NCI-H510A (cell line): ENCODE measurements at regions not wholly inside any gene's neighbourhood (a gene's known extent, or its start where the extent isn't known, plus 50 kb on each side); places are given as distances from the start of the nearest gene placed in this dataset.
"Not testable (repeated sequence)": the region's sequence is repeated elsewhere in the genome, so short reads cannot be mapped to it uniquely, and the experiment has no call there.

Experiments
- DNase-seq: peaks from one replicate; lab custom pipeline; 2025; lab: John Stamatoyannopoulos, UW

DNA sequence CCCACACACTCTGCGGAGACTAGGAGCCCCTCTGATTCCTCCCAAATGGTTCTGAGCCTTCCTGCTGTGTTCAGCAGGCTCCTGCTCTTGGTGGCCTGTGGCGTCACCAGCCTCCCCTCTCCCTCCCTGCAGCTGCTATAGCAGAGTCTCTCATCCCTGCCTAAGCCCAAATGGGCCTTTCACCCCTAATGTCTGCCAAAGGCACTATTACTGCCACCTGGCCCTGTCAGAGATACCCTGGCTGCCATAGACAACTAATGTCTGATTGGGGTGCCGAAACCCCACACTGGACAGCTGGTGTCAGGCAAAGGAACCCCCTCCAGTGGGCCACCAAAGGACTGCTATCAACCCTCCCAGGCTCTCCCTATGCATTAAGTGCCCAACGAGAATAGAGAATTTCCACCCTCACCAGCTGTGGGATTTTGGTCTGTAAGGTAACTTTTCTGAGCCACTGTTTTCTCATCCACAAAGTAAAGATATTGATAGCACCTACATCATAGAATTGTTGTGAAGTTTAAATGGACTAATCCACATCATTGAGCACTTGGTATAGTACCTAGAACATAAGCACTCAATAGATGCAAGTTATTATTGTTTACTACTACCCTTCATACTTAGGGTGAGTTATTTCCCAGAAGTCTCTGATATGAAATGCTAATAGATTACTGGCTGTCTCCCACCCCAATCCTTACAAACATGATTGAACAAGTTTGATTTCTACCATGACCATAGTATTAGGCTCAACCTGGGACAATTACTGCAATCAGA lies 421.3 kb downstream of the MID1IP1 start:
- no peak for DNase-seq

DNA sequence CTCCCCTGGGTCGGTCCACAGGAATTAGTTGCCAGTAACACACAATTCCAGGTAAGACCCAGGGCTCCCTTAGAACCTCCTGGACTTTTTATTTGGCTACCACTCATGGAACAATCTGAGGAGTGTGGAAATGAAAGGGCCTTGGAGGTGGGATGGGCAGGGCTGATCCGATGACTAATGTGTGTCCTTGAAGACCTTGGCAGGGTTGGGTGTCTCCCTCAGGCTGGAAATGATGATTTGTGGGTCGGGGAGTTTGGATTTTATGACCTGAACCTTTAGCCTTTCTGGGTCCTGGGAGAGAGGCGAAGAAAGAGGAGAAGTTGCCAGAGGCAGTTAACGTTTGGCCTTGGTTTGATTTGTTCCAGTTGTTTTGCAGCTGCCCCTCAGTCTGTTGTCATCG lies 425.0 kb downstream of the MID1IP1 start:
- DNase-seq: no peak

DNA sequence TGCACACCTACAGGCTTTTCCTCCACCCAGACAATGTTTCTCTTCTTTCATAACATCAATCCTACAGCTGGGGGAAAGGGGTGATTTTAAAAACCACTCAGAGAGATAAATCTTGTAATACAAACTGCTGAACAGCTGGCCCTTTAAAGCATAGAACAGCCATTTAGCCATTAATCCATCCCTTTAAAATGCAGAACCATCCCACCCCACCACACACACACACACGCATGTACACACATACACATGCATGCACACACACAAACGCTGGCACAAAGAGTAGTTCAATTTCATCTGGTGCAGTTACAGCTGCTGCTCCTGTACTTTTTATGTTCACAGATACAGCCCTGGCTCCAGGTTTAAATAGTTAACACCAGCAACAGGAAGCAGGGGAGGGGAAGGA lies 426.1 kb downstream of the MID1IP1 start:
- DNase-seq: no peak

DNA sequence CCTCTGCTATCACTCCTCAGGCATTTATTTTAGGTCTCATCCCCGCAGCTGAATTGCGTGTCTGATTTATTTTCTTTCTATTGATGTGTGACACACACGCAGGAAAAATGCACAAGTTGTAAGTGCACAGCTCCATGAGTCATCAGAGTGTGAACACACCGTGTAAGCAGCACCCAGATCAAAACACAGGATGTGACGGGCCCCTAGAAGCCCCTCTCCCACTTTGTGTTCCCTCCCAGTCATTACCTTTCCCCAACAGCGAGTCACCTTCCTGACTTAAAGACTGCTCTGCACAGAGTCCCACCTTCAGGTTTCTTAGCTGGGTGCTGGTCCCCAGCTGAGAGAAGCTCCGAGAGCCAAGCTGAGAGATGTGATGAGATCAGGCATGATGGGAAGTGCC lies 436.7 kb downstream of the MID1IP1 start:
- no peak for DNase-seq

DNA sequence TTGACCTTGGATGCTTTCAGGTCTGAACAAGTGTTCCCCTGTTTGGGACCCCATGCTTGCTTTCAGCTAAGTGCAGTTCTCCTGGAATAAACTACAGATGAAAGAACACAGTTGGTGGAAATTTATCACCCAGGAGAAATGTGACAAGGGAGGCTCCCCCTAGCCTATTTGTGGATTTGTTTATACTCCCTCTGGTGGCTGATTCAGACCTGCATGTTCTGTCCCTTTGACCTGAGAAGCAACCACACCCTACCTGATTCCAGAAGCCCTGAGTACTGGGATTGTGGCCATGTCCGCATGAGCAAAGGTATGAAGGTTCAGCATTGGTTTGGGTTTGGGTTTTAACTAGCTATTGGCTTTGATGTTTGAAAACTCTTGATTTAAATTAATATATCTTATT lies 440.9 kb downstream of the MID1IP1 start:
- DNase-seq: no peak

DNA sequence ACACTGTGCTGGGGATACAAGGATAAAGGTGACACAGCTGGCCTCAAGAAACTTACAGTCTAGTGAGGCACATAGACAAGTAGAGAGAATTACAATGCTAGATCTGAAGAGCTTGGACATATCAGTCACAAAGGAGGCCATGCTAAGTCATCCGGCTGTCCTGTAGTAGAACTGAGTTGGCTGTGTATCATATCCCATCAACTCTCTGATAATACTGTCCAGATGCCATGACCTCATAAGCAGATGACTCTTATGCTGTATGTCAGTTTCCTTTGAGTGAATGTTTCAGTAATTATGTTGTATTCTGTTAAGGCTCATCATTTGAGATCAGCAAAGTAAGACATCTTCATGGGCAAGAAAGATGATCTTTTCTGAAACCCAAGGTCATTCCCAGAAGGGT lies 442.9 kb downstream of the MID1IP1 start:
- DNase-seq: no peak

DNA sequence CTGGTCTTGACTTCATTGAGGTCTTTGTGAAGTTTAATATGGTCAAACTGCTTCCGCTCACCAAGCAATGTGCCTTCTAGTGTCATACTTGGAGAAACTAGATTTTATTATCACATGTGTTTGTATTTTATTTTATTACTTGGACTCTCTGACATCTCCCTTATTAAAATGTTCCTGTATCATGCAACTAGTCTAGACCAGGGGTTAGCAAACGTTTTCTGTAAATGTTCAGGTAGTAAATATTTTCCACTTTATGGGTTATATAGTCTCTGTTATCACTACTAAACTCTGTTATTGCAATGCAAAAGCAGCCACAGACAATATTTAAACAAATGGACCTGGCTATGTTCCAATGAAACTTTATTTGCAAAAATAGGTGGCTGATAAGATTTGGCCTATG lies 443.8 kb downstream of the MID1IP1 start:
- DNase-seq: no peak

DNA sequence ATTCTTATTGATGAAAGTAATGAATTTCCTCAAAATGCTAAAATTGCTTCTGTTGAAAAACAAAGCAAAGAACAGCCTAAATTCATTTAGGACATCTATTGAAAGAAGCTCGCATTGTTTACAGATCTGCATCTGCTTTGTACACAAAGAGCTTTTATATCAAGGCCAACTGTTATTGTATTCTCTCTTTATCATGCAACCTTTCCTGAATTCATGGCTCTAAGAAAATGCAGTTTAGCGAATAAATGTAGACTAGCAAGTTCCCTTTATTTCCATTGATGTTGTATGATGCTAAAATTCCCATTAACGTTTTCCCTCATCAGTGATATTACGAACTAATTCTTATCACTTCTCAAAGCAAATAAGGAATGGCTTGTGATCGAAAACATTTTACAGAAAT lies 446.3 kb downstream of the MID1IP1 start:
- no peak for DNase-seq

DNA sequence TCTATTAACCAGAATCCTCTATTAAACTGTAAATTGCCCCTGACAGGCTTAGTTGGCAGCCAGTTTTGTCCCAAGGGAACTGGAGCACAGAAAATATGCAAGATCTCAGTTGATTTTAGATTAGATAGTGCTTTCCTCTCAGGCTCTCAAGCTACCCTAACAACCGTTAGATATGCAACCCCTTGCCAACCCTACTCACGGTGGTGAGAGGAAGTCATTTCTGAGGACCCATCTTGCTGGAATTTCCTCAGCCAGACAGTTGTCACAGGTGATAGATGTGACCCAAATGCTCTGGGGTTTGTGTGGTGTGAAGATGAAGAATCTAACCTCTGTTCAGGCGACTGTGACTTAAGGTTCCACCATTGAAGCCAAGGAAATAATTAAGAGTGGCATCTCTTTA lies 447.1 kb downstream of the MID1IP1 start:
- no peak for DNase-seq

DNA sequence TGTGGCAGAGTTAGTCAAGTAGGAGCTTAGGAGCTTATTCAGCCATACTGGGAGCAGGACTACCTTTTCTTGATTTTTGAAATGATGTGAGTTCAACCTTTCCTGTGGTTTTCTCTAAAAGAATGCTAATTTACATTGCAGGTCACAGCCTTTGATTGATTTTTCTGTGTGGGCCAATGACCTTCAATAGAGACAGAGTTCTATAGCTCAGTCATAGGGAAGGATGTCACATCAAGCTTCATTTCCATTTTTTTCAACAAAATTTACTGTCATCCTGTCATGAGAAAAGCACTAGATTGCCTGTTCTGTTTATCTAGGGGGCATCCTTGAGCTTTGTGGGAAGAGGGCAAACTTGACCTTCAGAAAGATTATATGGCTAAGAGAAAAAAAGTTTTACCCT lies 448.7 kb downstream of the MID1IP1 start:
- DNase-seq: no peak

DNA sequence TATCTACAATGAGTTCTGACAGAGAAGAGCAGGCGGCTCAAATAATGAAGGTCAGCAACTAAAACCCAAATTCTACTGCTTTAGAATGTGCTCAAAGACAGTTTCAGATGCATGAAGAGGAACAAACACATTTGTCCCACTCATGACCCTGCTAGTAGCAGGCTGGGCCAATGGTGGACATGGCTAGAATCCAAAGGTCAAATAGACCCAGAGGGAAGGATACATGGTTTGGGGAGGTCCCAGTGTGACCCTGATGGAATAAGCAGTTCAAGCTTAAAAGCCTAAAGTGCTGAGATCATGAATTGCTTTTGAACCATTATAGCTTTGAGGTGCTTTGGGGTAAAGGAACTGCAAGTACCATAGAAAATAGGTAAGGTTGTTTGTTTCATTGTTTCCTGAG lies 450.7 kb downstream of the MID1IP1 start:
- DNase-seq: no peak

DNA sequence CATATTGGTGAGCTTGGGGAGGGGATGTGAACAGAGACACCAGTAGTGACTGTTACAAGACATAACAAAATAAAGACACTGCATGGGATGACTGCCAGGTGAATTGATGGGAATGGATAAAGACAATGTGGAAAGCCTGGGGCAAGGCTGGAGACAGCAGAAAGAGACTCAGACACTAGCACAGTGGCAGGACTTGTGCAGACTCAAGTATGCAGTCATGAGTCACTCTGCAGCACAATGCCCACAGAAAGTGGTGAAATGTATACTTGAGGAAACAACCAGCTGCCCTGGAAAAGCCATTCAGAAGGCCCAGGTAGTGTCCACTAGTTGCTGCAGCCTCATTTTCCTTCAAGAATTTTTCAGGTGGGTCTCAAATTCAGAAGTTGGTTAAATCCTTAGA lies 452.3 kb downstream of the MID1IP1 start:
- DNase-seq: no peak

DNA sequence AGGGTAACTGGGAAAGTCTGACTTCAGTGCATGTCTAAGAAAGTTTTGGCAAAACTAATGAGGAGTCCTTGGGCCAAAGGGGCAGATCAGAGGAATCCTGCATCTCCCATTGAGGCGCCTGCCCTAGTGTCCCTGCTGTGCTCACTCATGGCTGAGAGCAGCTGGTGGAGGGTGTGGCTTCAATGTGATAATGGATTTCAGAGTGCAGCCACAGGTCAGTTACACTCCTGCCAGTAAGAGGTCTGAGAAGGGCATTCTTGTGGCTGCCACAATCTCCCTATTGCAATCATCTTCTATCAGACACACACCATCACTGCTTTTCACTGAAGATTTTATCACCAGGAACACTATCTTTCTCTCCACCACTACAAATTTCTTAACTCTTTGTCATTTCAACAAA lies 457.1 kb downstream of the MID1IP1 start:
- peak; percentile 15 for DNase-seq

DNA sequence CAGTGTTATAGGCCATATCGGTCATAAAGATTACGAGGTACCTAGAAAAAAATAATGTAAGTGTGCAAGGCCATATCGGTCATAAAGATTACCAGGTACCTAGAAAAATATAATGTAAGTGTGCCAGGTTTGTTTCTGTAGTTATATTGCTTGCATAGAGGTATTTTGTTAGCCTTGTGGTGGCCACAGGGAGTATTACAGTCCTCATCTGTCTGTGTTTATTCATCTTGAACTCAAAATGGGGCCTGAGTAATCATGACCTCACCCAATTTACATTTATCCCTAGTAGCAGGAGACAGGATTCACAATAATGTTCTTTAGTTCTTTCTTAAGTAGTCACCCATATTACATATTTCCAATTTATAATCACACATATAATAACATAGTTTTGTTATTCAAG lies 459.7 kb downstream of the MID1IP1 start:
- no peak for DNase-seq

DNA sequence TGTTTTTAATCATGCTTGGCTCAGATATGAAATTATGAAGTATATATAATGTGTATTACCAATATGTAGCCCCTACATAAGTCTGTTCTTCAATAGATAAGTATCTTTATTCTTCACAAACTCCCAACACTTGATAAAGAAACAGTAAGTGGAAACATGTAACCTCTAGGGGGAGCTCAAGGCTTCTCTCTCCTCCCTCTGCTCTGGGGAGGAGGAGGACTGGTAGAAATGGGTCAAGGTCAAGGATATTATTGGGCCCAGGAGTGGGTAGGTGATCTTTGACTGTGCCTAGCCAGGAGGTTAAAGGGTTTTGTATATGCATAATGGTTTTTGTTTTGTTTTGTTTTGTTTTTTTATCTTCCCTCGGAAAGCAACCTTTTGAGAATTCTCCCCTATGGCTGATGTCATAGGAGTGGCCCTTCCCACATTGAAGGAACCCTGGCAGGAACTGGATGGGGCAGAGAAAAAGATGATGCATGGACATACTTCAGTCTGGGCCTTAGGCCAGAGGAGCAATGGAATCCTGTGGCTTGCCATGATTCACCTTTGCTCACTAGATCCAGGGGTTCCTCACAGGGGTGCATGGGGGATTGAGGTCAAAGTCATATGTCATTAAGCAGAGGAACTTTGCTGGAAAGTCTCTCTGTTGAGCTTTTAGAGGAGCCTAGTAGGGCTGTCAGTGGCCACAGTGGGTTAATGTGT lies 460.3 kb downstream of the MID1IP1 start:
- peak; percentile 8 for DNase-seq

DNA sequence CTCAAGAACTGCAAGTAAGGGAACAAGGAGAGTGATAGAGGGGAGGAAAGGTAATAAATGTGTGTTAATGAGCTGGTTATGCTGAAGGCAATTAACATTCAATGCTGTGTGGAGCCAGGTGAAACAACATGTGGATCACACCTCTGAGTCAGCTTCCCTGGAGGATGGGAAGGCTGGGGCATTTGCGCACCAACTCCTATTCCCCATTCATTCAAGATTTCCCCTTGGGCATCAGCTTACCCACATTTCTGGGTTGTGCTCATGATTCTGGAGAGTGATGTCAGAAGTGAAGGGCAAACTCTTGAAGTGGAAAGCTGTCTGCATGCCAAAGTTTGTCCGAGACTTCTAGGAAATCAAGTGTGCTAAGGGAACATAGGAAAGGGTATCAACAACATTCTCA lies 461.4 kb downstream of the MID1IP1 start:
- DNase-seq: no peak

DNA sequence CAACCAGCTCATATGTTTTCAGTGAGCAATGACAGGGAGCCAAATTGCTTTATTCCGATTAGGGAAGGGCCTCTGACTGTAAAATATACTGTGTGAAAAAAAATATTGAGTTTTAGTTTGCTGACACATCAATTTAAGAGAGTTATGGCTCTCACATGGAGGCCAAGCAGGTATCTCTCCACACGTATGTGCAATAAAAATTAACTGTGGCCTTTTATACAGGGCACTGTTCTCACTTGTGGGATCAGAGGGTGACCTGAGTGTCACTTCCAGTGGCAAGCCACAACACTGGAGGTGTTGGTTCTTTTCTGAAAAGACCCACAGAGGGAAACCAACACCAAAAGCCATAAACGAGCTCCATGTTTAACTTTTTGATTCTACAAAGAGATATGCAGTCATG lies 462.8 kb downstream of the MID1IP1 start:
- no peak for DNase-seq

DNA sequence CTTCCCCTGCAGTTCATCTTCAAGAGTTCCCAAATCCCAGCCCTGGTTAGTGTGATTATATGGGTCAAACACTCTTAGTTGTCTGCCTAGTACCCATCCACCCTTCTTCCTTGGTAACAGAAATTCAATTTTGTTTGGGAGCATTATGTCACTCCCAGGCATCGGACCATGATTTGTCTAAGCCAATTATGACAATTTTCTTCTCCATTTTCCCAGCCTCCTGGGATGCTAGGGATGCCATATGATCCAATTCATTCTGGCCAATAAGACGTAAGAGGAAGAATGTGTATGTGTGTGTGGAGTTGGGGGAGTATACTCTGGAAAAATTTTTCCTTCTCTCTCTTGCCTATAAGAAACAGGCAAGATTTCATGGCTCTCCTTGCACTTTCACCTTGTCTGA lies 465.9 kb downstream of the MID1IP1 start:
- no peak for DNase-seq

DNA sequence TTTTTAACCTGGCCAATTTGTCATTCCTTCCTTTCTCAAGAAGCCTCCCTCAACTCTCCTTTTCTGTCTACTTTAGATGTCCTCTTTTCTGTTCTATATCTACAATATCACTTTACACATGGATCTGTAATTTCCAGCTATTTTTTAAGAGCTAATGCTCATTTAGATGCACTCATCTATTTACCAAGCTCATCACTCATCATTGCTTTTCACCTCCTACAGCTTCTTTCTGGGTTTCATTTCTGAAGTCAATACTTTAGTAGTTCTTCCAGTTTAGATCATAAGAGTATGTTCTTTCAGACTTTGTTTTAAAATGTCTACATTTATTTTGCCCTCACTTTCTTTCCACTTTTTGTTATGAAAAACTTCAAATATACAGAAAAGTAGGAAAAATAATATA lies 466.9 kb downstream of the MID1IP1 start:
- no peak for DNase-seq

DNA sequence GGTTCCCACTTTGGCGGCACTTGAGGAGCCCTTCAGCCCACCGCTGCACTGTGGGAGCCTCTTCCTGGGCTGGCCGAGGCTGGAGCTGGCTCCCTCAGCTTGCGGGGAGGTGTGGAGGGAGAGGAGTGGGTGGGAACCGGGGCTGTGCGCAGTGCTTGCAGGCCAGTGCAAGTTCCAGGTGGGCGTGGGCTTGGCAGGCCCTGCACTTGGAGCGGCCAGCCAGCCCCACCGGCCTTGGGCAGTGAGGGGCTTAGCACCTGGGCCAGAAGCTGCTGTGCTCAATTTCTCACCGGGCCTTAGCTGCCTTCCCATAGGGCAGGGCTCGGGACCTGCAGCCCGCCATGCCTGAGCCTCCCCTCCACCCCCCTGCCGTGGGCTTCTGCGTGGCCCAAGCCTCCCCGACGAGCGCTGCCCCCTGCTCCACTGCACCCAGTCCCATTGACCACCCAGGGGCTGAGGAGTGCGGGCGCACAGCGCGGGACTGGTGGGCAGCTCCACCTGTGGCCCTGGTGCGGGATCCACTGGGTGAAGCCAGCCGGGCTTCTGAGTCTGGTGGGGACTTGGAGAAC lies 474.3 kb downstream of the MID1IP1 start:
- no peak for DNase-seq

DNA sequence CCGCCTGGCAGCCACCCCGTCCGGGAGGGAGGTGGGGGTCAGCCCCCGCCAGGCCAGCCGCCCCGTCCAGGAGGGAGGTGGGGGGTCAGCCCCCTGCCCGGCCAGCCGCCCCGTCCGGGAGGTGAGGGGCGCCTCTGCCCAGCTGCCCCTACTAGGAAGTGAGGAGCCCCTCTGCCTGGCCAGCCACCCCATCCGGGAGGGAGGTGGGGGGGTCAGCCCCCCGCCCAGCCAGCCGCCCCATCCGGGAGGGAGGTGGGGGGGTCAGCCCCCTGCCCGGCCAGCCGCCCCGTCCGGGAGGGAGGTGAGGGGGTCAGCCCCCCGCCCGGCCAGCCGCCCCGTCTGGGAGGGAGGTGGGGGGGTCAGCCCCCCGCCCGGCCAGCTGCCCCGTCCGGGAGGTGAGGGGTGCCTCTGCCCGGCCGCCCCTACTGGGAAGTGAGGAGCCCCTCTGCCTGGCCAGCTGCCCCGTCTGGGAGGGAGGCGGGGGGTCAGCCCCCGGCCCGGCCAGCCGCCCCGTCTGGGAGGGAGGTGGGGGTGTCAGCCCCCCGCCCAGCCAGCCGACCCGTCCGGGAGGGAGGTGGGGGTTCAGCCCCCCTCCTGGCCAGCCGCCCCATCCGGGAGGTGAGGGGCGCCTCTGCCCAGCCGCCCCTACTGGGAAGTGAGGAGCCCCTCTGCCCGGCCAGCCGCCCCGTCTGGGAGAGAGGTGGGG lies 476.6 kb downstream of the MID1IP1 start:
- DNase-seq: not testable (repeated sequence)

DNA sequence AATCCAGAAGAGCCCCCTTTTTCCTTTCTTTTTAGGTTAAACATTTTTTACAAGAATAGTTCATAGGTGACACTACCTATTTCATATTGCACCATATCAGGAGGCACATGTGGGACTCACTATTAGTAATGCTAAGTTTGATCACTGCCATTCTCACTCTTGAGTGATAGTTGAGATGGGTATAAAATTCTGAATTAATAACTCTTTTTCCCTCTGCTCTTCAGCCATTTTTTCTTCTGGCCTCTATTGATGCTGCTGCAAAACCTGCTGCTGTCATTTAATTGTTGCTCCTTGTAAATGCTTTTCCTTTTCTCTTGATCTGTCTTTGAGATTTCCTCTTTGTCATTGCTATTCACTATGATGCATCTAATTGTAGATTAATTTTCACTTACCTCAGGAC lies 482.0 kb downstream of the MID1IP1 start:
- no peak for DNase-seq

DNA sequence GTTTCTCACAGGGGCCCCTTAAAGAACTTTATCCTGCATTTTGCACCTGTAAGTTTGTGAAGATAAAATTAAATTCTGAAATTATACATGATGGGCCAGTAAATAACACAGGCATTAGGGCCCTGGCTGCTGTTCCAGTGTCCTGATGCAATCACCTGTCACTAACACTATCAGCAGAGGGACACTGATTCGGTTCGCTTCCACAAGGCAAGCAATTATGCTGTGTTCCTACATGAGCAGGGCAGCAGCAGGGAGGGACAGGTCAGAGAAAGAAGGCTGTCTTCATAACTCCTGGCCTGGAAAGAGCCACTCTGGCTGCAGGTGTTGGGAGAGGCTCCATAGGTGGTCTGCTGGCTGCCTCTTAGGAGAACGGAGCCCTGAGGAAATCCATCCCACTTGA lies 487.3 kb downstream of the MID1IP1 start:
- no peak for DNase-seq
